HG02840 (cell line): ENCODE measurements at regions not wholly inside any gene's neighbourhood (a gene's known extent, or its start where the extent isn't known, plus 50 kb on each side); places are given as distances from the start of the nearest gene placed in this dataset.
"Not testable (repeated sequence)": the region's sequence is repeated elsewhere in the genome, so short reads cannot be mapped to it uniquely, and the experiment has no call there.

Source experiments
- ATAC-seq: cut with Tn5 transposase; IDR thresholded peaks from one replicate; pipeline ENCODE4 v1.9.1; 2021; ENCODE audit warnings: mild to moderate bottlenecking, moderate library complexity, moderate number of reproducible peaks; ENCODE audit not compliant: unreplicated experiment, low FRiP score

DNA sequence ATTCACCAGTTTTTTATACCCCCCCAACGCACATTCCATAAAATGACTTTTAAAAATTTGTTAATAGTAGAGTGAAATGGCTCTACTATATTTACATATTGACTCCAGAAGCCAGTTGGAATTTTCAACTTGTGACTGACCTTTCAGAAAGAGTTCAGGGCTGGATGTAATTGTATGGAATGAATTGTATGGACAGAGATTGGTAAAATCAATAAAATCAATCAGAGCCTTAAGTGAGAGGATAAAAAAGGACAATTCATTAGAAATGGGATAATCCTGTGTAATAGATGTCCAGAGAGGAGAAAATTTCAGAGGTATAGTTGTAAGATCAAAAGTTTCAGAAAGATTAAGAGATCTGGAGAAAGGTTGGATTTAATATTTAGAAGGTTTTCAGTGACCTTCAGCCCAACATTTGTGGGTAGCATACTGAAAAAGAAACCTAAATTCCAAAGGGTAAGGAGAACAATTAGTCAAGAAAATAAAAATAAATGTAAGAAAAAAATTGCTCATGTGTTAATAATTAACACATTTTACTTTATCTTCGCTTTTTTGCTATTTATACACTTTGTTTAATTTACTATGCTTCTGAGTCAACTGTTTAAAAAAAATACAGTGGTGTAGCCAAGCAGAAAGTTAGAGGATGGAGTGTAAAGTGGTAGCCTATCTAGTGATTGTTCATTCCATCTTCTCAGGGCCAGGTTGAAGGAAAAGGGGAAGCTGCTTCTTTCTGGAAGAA, 385.4 kb upstream of the TMEFF2 start:
- ATAC-seq = no peak

- no peak for ATAC-seq
Observed at GRCh38 chr2:192578780-192579179, 384.0 kb upstream of the TMEFF2 start.

- ATAC-seq = no peak
Observed at GRCh38 chr2:192577706-192578105, 383.0 kb upstream of the TMEFF2 start.

- no peak for ATAC-seq
Observed at GRCh38 chr2:192574552-192574951, 379.8 kb upstream of the TMEFF2 start.

GRCh38 chr2:192571636-192572035, 376.9 kb upstream of the TMEFF2 start:
- ATAC-seq = no peak

- no peak for ATAC-seq
Observed at GRCh38 chr2:192570788-192571187, 376.1 kb upstream of the TMEFF2 start.

DNA sequence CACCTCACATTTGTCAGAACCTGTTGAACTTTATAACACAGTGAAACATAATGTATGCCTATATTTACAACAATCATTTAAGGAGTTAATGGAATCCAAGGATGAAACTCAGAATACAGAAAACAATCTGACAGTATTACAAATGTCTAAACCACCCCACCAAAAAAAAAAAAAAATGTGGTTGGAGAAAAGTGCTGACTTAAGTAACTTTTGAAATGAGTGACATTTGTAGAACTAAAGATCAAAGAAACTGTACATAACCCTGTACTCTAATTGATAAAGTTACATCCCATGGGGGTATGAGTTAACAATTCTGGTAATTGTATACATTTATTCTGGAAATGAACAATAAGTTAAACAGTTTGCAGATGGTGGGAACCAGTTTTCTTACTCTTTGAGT, 372.1 kb upstream of the TMEFF2 start:
- no peak for ATAC-seq

DNA sequence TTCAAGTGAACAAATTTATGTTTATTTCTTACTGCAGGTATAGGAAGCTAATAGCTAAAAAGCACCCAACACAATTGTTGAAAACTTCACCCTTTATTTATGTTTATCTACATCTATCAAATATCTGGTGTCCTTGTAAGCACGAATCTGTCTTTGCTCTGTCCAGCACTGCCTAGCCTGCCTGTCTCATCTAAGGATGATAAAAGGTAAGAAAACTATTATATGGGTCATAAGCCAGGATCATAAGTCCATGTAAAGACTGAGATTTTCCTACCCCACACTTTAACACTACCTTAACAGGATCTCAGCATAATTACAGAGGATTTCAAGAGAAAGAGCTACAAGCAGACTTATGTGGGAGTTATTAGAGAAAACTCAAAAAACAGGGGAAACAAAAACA, 365.6 kb upstream of the TMEFF2 start:
- no peak for ATAC-seq

DNA sequence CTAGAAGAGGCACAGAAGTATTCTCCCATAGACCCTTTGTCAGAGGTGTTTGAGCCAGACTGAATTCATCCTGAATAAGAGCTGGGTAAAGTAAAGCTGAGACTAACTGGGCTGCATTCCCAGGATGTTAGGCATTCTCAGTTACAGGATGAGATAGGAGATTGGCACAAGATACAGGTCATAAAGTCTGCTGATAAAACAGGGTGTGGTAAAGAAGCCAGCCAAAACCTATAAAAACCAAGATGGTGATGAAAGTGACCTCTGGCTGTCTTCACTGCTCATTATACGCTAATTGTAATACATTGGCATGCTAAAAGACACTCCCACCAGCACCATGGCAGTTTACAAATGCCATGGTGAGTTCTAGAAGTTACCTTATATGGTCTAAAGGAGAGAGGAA, 364.9 kb upstream of the TMEFF2 start:
- ATAC-seq = no peak

GRCh38 chr2:192558637-192559036, 363.9 kb upstream of the TMEFF2 start:
- ATAC-seq = no peak

- no peak for ATAC-seq
Observed at GRCh38 chr2:192555740-192556139, 361.0 kb upstream of the TMEFF2 start.

- no peak for ATAC-seq
Observed at GRCh38 chr2:192551760-192552159, 357.0 kb upstream of the TMEFF2 start.

GRCh38 chr2:192546565-192546964, 351.8 kb upstream of the TMEFF2 start:
- ATAC-seq = no peak

GRCh38 chr2:192544371-192544955, 349.7 kb upstream of the TMEFF2 start:
- no peak for ATAC-seq

GRCh38 chr2:192542148-192543066, 347.7 kb upstream of the TMEFF2 start:
- ATAC-seq = not testable (repeated sequence)

GRCh38 chr2:192539306-192539705, 344.6 kb upstream of the TMEFF2 start:
- no peak for ATAC-seq

- ATAC-seq = no peak
Observed at GRCh38 chr2:192536922-192537624, 342.3 kb upstream of the TMEFF2 start.

- ATAC-seq = no peak
Observed at GRCh38 chr2:192535956-192536921, 341.5 kb upstream of the TMEFF2 start.

- no peak for ATAC-seq
Observed at GRCh38 chr2:192534072-192534471, 339.3 kb upstream of the TMEFF2 start.
